ENCODE measurements at regions not wholly inside any gene's neighbourhood (a gene's known extent, or its start where the extent isn't known, plus 50 kb on each side); places are given as distances from the start of the nearest gene placed in this dataset.

DNA sequence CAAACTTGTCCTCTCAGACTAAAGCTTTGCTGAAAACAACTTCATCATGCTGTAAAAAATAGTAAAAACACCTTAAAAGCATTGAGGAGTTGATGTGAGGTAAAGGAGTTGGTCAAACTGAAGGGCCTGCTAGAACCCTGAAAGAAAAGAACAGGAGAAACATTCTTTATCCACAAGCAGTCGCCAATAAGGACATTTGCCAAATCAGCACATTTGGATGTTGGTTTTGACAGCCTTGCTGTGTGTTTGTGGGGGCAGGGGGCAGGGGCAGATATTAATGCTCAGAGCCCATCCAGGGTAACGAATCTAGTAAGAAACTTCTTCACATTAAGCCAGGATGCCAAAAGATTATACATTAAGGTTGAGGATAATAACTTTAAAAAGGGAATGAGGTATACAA, 399.9 kb upstream of the ZFHX3 start:
- no peaks in the 10 kb centered on the region for H3K4me1 ChIP-seq (ENCODE audit: insufficient read depth, low read length)
- H3K27ac ChIP-seq (ENCODE audit: low read depth, low read length): no peak overlapping the region
- H3K36me3 ChIP-seq (ENCODE audit: insufficient read depth, low read length): no peaks in the 10 kb centered on the region
- no peak overlapping the region for H3K4me3 ChIP-seq (ENCODE audit: low read depth in 1 of 2, low read length in 2 of 2)
- H3K9me3 ChIP-seq (ENCODE audit: low read length): peaks cover 14% of the 10 kb centered on the region
- no peak overlapping the region for H3K9ac ChIP-seq (ENCODE audit: low read length)
- no peaks in the 10 kb centered on the region for H3K27me3 ChIP-seq (ENCODE audit: control insufficient read depth in 1 of 2, insufficient read depth in 2 of 2, low read length in 2 of 2)

GRCh38 chr16:73434621-73435020, 386.7 kb upstream of the ZFHX3 start:
- Histone ChIP-seq H3K9ac (ENCODE audit: low read length) (no peak overlapping the region), H3K4me1 (ENCODE audit: insufficient read depth, low read length) (no peaks in the 10 kb centered on the region), H3K27ac (ENCODE audit: low read depth, low read length) (no peak overlapping the region), H3K4me3 (ENCODE audit: low read depth in 1 of 2, low read length in 2 of 2) (no peak overlapping the region), H3K9me3 (ENCODE audit: low read length) (no peaks in the 10 kb centered on the region), H3K36me3 (ENCODE audit: insufficient read depth, low read length) (no peaks in the 10 kb centered on the region), H3K27me3 (ENCODE audit: control insufficient read depth in 1 of 2, insufficient read depth in 2 of 2, low read length in 2 of 2) (no peaks in the 10 kb centered on the region)

- Histone ChIP-seq H3K27ac (ENCODE audit: low read depth, low read length) (no peak overlapping the region), H3K36me3 (ENCODE audit: insufficient read depth, low read length) (no peaks in the 10 kb centered on the region), H3K4me1 (ENCODE audit: insufficient read depth, low read length) (no peaks in the 10 kb centered on the region), H3K9ac (ENCODE audit: low read length) (no peak overlapping the region), H3K4me3 (ENCODE audit: low read depth in 1 of 2, low read length in 2 of 2) (no peak overlapping the region), H3K9me3 (ENCODE audit: low read length) (no peaks in the 10 kb centered on the region), H3K27me3 (ENCODE audit: control insufficient read depth in 1 of 2, insufficient read depth in 2 of 2, low read length in 2 of 2) (no peaks in the 10 kb centered on the region)
Observed at GRCh38 chr16:73433731-73434307, 385.9 kb upstream of the ZFHX3 start.

GRCh38 chr16:73432850-73433730, 385.2 kb upstream of the ZFHX3 start:
- H3K9ac ChIP-seq (ENCODE audit: low read length): no peak overlapping the region
- H3K27me3 ChIP-seq (ENCODE audit: control insufficient read depth in 1 of 2, insufficient read depth in 2 of 2, low read length in 2 of 2): no peaks in the 10 kb centered on the region
- H3K27ac ChIP-seq (ENCODE audit: low read depth, low read length): no peak overlapping the region
- no peak overlapping the region for H3K4me3 ChIP-seq (ENCODE audit: low read depth in 1 of 2, low read length in 2 of 2)
- no peaks in the 10 kb centered on the region for H3K9me3 ChIP-seq (ENCODE audit: low read length)
- no peaks in the 10 kb centered on the region for H3K4me1 ChIP-seq (ENCODE audit: insufficient read depth, low read length)
- no peaks in the 10 kb centered on the region for H3K36me3 ChIP-seq (ENCODE audit: insufficient read depth, low read length)

GRCh38 chr16:73430138-73430537, 382.2 kb upstream of the ZFHX3 start:
- H3K9ac ChIP-seq (ENCODE audit: low read length): no peak overlapping the region
- no peak overlapping the region for H3K4me3 ChIP-seq (ENCODE audit: low read depth in 1 of 2, low read length in 2 of 2)
- H3K27me3 ChIP-seq (ENCODE audit: control insufficient read depth in 1 of 2, insufficient read depth in 2 of 2, low read length in 2 of 2): no peaks in the 10 kb centered on the region
- H3K9me3 ChIP-seq (ENCODE audit: low read length): no peaks in the 10 kb centered on the region
- H3K36me3 ChIP-seq (ENCODE audit: insufficient read depth, low read length): no peaks in the 10 kb centered on the region
- no peaks in the 10 kb centered on the region for H3K4me1 ChIP-seq (ENCODE audit: insufficient read depth, low read length)
- no peak overlapping the region for H3K27ac ChIP-seq (ENCODE audit: low read depth, low read length)

DNA sequence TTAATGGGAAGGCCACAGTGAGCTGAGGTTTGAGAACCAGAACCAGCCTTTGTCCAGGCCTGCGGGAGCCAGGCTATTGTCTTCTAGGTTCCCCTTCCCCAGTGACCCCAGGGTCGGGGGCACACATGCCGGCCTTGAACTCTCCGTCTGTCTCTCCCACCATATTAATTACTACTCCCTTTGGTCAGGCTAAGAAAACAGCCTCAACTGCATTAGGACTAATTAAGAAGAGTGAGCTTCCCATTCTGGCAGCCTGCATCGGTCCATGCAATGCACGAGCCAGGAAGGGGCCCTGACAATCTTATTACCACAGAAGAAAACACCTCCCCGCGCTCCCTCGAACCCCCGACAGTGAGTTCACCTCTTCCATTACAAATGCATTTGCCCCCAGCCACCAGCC, 380.2 kb upstream of the ZFHX3 start:
- H3K4me1 ChIP-seq (ENCODE audit: insufficient read depth, low read length): no peaks in the 10 kb centered on the region
- H3K9ac ChIP-seq (ENCODE audit: low read length): no peak overlapping the region
- no peak overlapping the region for H3K4me3 ChIP-seq (ENCODE audit: low read depth in 1 of 2, low read length in 2 of 2)
- no peak overlapping the region for H3K27ac ChIP-seq (ENCODE audit: low read depth, low read length)
- no peaks in the 10 kb centered on the region for H3K36me3 ChIP-seq (ENCODE audit: insufficient read depth, low read length)
- H3K27me3 ChIP-seq (ENCODE audit: control insufficient read depth in 1 of 2, insufficient read depth in 2 of 2, low read length in 2 of 2): no peaks in the 10 kb centered on the region
- no peaks in the 10 kb centered on the region for H3K9me3 ChIP-seq (ENCODE audit: low read length)

- H3K27me3 ChIP-seq (ENCODE audit: control insufficient read depth in 1 of 2, insufficient read depth in 2 of 2, low read length in 2 of 2): no peaks in the 10 kb centered on the region
- no peak overlapping the region for H3K27ac ChIP-seq (ENCODE audit: low read depth, low read length)
- no peaks in the 10 kb centered on the region for H3K9me3 ChIP-seq (ENCODE audit: low read length)
- H3K36me3 ChIP-seq (ENCODE audit: insufficient read depth, low read length): no peaks in the 10 kb centered on the region
- no peaks in the 10 kb centered on the region for H3K4me1 ChIP-seq (ENCODE audit: insufficient read depth, low read length)
- no peak overlapping the region for H3K9ac ChIP-seq (ENCODE audit: low read length)
- H3K4me3 ChIP-seq (ENCODE audit: low read depth in 1 of 2, low read length in 2 of 2): no peak overlapping the region
Observed at GRCh38 chr16:73427164-73427563, 379.2 kb upstream of the ZFHX3 start.

- H3K4me1 ChIP-seq (ENCODE audit: insufficient read depth, low read length): no peaks in the 10 kb centered on the region
- H3K36me3 ChIP-seq (ENCODE audit: insufficient read depth, low read length): no peaks in the 10 kb centered on the region
- no peak overlapping the region for H3K9ac ChIP-seq (ENCODE audit: low read length)
- no peaks in the 10 kb centered on the region for H3K27me3 ChIP-seq (ENCODE audit: control insufficient read depth in 1 of 2, insufficient read depth in 2 of 2, low read length in 2 of 2)
- no peak overlapping the region for H3K4me3 ChIP-seq (ENCODE audit: low read depth in 1 of 2, low read length in 2 of 2)
- H3K27ac ChIP-seq (ENCODE audit: low read depth, low read length): no peak overlapping the region
- H3K9me3 ChIP-seq (ENCODE audit: low read length): no peaks in the 10 kb centered on the region
Observed at GRCh38 chr16:73426433-73427160, 378.7 kb upstream of the ZFHX3 start.

- Histone ChIP-seq H3K4me3 (ENCODE audit: low read depth in 1 of 2, low read length in 2 of 2) (no peak overlapping the region), H3K4me1 (ENCODE audit: insufficient read depth, low read length) (no peaks in the 10 kb centered on the region), H3K9ac (ENCODE audit: low read length) (no peak overlapping the region), H3K36me3 (ENCODE audit: insufficient read depth, low read length) (no peaks in the 10 kb centered on the region), H3K27ac (ENCODE audit: low read depth, low read length) (no peak overlapping the region), H3K27me3 (ENCODE audit: control insufficient read depth in 1 of 2, insufficient read depth in 2 of 2, low read length in 2 of 2) (no peaks in the 10 kb centered on the region), H3K9me3 (ENCODE audit: low read length) (no peaks in the 10 kb centered on the region)
Observed at GRCh38 chr16:73420676-73421075, 372.7 kb upstream of the ZFHX3 start.

DNA sequence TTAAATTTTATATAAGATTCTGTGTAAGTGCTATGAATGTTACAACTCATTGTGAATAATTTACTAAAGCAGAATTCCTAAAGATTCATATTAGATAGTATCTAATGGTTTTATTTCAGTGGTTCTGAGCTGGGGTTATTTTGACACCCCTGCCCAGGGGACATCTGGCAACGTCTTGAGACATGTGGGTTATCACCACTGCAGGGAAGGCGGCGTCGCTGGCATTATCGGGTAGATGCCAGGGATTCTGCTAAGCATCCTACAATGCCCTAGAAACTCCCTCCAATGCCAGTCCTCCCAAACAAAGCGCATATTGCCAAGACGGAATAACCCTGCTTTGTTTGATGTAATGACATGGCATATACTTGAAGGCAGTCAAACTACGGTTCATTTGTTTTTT, 372.3 kb upstream of the ZFHX3 start:
- Histone ChIP-seq H3K4me3 (ENCODE audit: low read depth in 1 of 2, low read length in 2 of 2) (no peak overlapping the region), H3K4me1 (ENCODE audit: insufficient read depth, low read length) (no peaks in the 10 kb centered on the region), H3K9ac (ENCODE audit: low read length) (no peak overlapping the region), H3K27ac (ENCODE audit: low read depth, low read length) (no peak overlapping the region), H3K36me3 (ENCODE audit: insufficient read depth, low read length) (no peaks in the 10 kb centered on the region), H3K27me3 (ENCODE audit: control insufficient read depth in 1 of 2, insufficient read depth in 2 of 2, low read length in 2 of 2) (no peaks in the 10 kb centered on the region), H3K9me3 (ENCODE audit: low read length) (no peaks in the 10 kb centered on the region)

DNA sequence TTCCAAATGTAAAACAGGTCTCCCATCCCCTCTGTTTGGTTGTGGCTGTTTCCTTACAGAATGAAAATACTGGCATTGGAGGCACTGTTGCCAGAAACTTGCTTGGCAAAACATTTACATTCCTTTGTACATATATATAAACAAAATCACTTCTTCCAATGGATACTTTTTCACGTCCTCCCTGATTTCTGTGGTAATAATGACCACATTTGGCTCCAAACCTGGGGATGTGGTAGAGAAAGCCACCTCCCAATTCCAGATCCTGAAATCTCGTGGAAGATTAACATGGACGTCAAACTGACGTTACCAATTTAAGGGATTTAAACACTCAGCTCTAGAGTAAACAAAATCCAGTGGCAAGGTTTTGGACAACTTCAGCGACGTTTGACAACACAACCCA, 370.8 kb upstream of the ZFHX3 start:
- H3K4me3 ChIP-seq (ENCODE audit: low read depth in 1 of 2, low read length in 2 of 2): no peak overlapping the region
- no peak overlapping the region for H3K27ac ChIP-seq (ENCODE audit: low read depth, low read length)
- H3K4me1 ChIP-seq (ENCODE audit: insufficient read depth, low read length): no peaks in the 10 kb centered on the region
- no peak overlapping the region for H3K9ac ChIP-seq (ENCODE audit: low read length)
- no peaks in the 10 kb centered on the region for H3K9me3 ChIP-seq (ENCODE audit: low read length)
- no peaks in the 10 kb centered on the region for H3K27me3 ChIP-seq (ENCODE audit: control insufficient read depth in 1 of 2, insufficient read depth in 2 of 2, low read length in 2 of 2)
- H3K36me3 ChIP-seq (ENCODE audit: insufficient read depth, low read length): no peaks in the 10 kb centered on the region

All from muscle layer of colon (tissue), 2 donors.